Type B pancreatic cell (in vitro differentiated cells): ENCODE measurements at regions not wholly inside any gene's neighbourhood (a gene's known extent, or its start where the extent isn't known, plus 50 kb on each side); places are given as distances from the start of the nearest gene placed in this dataset.
"Not testable (repeated sequence)": the region's sequence is repeated elsewhere in the genome, so short reads cannot be mapped to it uniquely, and the experiment has no call there.

Source experiments
- DNase-seq: peaks from one replicate; pipeline ENCODE4 v3.0.0; 2021; ENCODE audit warnings: mixed read lengths; ENCODE audit not compliant: unreplicated experiment; ENCODE audit errors: extremely low spot score
- H3K27ac Mint-ChIP-seq: 2 replicates; pipeline ENCODE4 v1.8.0; 2021; ENCODE audit warnings: mild to moderate bottlenecking, mixed read lengths
- H3K27me3 Mint-ChIP-seq: 2 replicates; pipeline ENCODE4 v1.8.0; 2021; ENCODE audit warnings: mixed read lengths
- H3K36me3 Mint-ChIP-seq: 2 replicates; pipeline ENCODE4 v1.8.0; 2021; ENCODE audit warnings: mixed read lengths
- H3K4me1 Mint-ChIP-seq: one replicate; pipeline ENCODE4 v1.8.0; 2021; ENCODE audit warnings: mixed read lengths; ENCODE audit not compliant: unreplicated experiment
- H3K4me3 Mint-ChIP-seq: 2 replicates; pipeline ENCODE4 v1.8.0; 2021; ENCODE audit warnings: mild to moderate bottlenecking, mixed read lengths
- H3K9me3 Mint-ChIP-seq: 2 replicates; pipeline ENCODE4 v1.8.0; 2021; ENCODE audit warnings: mixed read lengths
- CTCF ChIP-seq: fragments of 200-600 bp; sonication (generic); conservative IDR thresholded peaks from 2 replicates; pipeline ENCODE4 v1.5.0; 2021; ENCODE audit warnings: antibody characterized with exemption, mild to moderate bottlenecking

DNA sequence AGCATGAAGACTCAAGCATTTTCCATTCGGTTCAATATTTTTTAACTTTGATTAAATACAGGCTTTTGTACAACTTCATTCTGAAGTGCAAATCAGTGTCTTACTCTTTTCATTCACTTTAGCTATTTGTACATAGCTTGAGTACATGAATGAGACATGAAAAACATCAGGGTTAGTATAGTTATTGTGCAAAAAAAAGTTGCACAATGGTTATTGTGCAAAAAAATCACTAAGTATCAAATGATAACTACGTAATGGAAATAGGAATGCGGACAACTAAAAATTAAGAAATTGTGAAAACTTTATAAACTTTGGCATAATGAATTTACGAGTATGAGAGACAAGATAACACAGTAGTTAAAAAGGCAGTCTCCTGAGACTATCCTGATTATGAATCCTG, 442.9 kb downstream of the ARL4A start:
- DNase-seq: no peak
- Mint-ChIP-seq H3K9me3 (no peaks in the 10 kb centered on the region), H3K36me3 (no peaks in the 10 kb centered on the region), H3K27me3 (no peaks in the 10 kb centered on the region), H3K4me1 (no peaks in the 10 kb centered on the region), H3K27ac (no peak overlapping the region), H3K4me3 (no peak overlapping the region)
- TF ChIP-seq CTCF: no peak

DNA sequence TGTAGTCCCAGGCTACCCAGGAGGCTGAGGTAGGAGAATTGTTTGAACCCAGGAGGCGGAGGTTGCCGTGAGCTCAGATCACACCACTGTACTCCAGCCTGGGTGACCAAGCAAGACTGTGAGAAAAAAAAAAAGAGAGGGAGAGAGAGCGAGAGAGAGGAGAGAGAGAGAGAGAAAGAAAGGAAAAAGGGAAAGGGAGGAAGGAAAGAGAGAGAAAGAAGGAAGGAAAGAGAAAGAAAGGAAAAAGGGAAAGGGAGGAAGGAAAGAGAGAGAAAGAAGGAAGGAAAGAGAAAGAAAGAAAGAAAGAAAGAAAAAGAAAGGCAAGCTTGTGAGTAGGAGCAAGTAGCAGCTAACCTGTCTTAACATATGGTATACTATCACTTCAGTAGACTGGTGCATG, 443.5 kb downstream of the ARL4A start:
- DNase-seq, H3K9me3 Mint-ChIP-seq, H3K36me3 Mint-ChIP-seq, H3K27ac Mint-ChIP-seq, H3K27me3 Mint-ChIP-seq, H3K4me1 Mint-ChIP-seq, H3K4me3 Mint-ChIP-seq: not testable (repeated sequence)

DNA sequence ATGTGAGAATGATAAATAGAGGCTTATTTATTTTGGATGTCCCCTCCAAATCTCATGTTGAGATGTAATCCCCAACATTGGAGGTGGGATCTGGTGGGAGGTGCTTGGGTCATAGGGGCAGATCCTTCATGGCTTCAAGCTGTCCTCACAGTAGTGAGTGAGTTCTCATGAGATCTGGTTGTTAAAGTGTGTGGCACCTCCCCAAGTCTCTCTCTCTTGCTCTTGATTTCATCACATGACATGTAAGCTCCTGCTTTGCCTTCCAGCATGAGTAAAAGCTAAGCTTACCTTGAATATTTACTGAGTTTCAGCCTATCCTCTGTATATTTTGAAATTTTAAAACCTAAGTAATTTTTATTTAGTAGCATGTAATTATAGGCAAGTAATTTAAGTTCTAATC, 444.9 kb downstream of the ARL4A start:
- Mint-ChIP-seq H3K27ac (no peak overlapping the region), H3K9me3 (no peaks in the 10 kb centered on the region), H3K36me3 (no peaks in the 10 kb centered on the region), H3K4me1 (no peaks in the 10 kb centered on the region), H3K27me3 (no peaks in the 10 kb centered on the region), H3K4me3 (no peak overlapping the region)
- DNase-seq: no peak
- TF ChIP-seq CTCF: no peak

- H3K27me3 Mint-ChIP-seq, H3K36me3 Mint-ChIP-seq, H3K27ac Mint-ChIP-seq, H3K4me3 Mint-ChIP-seq, H3K9me3 Mint-ChIP-seq, DNase-seq, H3K4me1 Mint-ChIP-seq: not testable (repeated sequence)
These were observed 448.9 kb downstream of the ARL4A start for GRCh38 chr7:13136345-13136744.

GRCh38 chr7:13139436-13139835, 452.0 kb downstream of the ARL4A start:
- H3K27me3 Mint-ChIP-seq: no peaks in the 10 kb centered on the region
- no peaks in the 10 kb centered on the region for H3K4me1 Mint-ChIP-seq
- H3K27ac Mint-ChIP-seq: no peak overlapping the region
- H3K4me3 Mint-ChIP-seq: no peak overlapping the region
- no peaks in the 10 kb centered on the region for H3K36me3 Mint-ChIP-seq
- no peak for TF ChIP-seq CTCF
- H3K9me3 Mint-ChIP-seq: no peaks in the 10 kb centered on the region
- DNase-seq: no peak

- Mint-ChIP-seq H3K4me3 (no peak overlapping the region), H3K27me3 (no peaks in the 10 kb centered on the region), H3K27ac (no peak overlapping the region), H3K4me1 (peaks cover 3% of the 10 kb centered on the region), H3K36me3 (no peaks in the 10 kb centered on the region), H3K9me3 (no peaks in the 10 kb centered on the region)
- no peak for TF ChIP-seq CTCF
- no peak for DNase-seq
These were observed 457.2 kb downstream of the ARL4A start for GRCh38 chr7:13144673-13145072.

- DNase-seq: no peak
- Mint-ChIP-seq H3K27me3 (no peaks in the 10 kb centered on the region), H3K36me3 (no peaks in the 10 kb centered on the region), H3K27ac (no peak overlapping the region), H3K4me3 (no peak overlapping the region), H3K4me1 (peaks cover 14% of the 10 kb centered on the region), H3K9me3 (no peaks in the 10 kb centered on the region)
- no peak for TF ChIP-seq CTCF
These were observed 461.1 kb downstream of the ARL4A start for GRCh38 chr7:13148548-13148947.
